ENCODE measurements at regions not wholly inside any gene's neighbourhood (a gene's known extent, or its start where the extent isn't known, plus 50 kb on each side); places are given as distances from the start of the nearest gene placed in this dataset.

DNA sequence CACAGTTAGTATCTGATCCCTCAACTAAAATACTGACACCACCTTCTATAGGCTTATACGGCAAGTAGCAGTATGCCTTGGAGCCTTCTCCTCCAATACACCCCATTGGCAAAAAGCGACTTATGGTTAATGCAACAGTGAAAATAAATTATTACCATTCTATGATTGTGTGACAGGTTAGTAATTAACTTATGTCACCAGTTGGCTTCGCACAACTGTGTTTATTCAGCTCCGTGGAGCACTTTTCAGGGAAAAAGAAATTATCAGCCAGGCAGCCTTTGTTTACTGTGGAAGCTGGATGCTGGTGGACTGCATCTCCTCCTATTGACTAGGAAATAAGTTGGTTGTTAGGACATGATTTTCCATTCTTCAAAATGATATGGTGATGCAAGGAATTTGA is 833.8 kb upstream of the RBFOX1 start:
- Histone ChIP-seq H3K4me1 (no peaks in the 10 kb centered on the region), H3K27me3 (no peaks in the 10 kb centered on the region), H3K36me3 (no peaks in the 10 kb centered on the region), H3K27ac (no peak overlapping the region), H3K4me3 (no peak overlapping the region), H3K9me3 (no peaks in the 10 kb centered on the region)
- no peak for DNase-seq (ENCODE audit: extremely low spot score in 2 of 2)
- intact Hi-C loops (cut with DNase I), result no loop called here
- TF ChIP-seq POLR2AphosphoS5 (IDR thresholded peaks at IDR 0.05; ENCODE audit: insufficient read depth in 1 of 2, low read depth in 1 of 2), result no peak
- TF ChIP-seq, protein P1, sequence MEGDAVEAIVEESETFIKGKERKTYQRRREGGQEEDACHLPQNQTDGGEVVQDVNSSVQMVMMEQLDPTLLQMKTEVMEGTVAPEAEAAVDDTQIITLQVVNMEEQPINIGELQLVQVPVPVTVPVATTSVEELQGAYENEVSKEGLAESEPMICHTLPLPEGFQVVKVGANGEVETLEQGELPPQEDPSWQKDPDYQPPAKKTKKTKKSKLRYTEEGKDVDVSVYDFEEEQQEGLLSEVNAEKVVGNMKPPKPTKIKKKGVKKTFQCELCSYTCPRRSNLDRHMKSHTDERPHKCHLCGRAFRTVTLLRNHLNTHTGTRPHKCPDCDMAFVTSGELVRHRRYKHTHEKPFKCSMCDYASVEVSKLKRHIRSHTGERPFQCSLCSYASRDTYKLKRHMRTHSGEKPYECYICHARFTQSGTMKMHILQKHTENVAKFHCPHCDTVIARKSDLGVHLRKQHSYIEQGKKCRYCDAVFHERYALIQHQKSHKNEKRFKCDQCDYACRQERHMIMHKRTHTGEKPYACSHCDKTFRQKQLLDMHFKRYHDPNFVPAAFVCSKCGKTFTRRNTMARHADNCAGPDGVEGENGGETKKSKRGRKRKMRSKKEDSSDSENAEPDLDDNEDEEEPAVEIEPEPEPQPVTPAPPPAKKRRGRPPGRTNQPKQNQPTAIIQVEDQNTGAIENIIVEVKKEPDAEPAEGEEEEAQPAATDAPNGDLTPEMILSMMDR (IDR thresholded peaks at IDR 0.05), result no peak
- TF ChIP-seq POLR2A (IDR thresholded peaks at IDR 0.05), result no peak

DNA sequence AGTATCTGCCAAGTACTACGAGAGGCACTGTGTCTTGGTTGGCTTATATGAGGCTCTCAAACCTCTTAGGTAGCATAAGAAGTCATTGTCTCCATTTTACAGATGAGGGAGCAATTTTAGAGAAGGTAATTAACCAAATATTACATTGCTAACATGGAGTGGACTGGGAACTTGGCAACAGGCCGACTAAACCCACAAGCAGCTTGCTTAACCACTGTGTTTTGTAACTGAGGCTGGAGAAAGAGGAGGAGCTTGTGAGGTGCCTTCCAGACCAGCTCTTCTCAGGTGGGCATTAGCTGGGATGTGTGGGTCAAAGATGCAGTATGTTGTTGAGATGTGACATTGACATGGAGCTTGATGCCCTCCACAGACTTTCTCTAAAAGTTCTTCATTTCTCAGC is 835.6 kb upstream of the RBFOX1 start:
- no peaks in the 10 kb centered on the region for H3K9me3 ChIP-seq
- TF ChIP-seq POLR2AphosphoS5 (IDR thresholded peaks at IDR 0.05; ENCODE audit: insufficient read depth in 1 of 2, low read depth in 1 of 2), result no peak
- TF ChIP-seq POLR2A (IDR thresholded peaks at IDR 0.05), result no peak
- TF ChIP-seq, protein P1 (IDR thresholded peaks at IDR 0.05), result no peak
- intact Hi-C loops (cut with DNase I), result no loop called here
- no peaks in the 10 kb centered on the region for H3K36me3 ChIP-seq
- no peak overlapping the region for H3K4me3 ChIP-seq
- H3K4me1 ChIP-seq, result no peaks in the 10 kb centered on the region
- no peak for DNase-seq (ENCODE audit: extremely low spot score in 2 of 2)
- H3K27me3 ChIP-seq, result no peaks in the 10 kb centered on the region
- no peak overlapping the region for H3K27ac ChIP-seq

DNA sequence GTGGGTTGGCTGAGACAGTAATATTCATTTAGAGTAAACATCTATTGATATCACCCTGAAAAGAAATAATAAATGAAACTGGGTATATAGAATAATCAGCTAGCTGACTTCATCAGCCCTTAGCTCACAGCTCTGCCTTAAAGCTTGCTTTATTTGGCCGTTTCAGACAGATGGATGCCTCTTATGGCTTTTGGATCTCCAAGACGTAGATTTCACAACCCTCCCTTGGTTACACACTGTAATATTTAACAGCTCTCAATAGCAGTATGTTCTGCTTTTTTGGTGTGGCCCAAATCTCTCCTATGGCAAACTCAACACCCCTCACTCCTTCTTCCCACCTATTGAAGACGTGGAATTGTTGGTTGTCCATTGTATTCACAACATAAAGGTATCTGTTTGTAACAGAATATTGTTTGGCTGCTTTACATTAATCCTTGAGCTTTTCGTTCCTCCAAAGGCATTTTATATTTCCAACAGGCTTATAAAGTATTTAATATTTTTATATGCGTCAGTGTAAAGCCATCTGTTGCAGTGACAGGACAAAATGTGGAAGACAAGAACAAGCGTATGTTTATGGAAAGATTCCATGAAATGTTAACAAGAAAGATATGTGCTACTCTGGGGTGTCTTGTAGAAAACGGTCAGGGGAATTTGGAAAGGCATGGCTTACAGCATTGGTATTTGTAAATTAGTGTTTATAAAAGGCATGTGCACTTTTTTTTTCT is 837.0 kb upstream of the RBFOX1 start:
- Histone ChIP-seq H3K9me3 (no peaks in the 10 kb centered on the region), H3K4me1 (no peaks in the 10 kb centered on the region), H3K27ac (no peak overlapping the region), H3K4me3 (no peak overlapping the region), H3K27me3 (no peaks in the 10 kb centered on the region), H3K36me3 (no peaks in the 10 kb centered on the region)
- intact Hi-C loops (cut with DNase I), result no loop called here
- no peak for DNase-seq (ENCODE audit: extremely low spot score in 2 of 2)
- TF ChIP-seq, protein P1 (IDR thresholded peaks at IDR 0.05), result no peak
- no peak for TF ChIP-seq POLR2A (IDR thresholded peaks at IDR 0.05)
- no peak for TF ChIP-seq POLR2AphosphoS5 (IDR thresholded peaks at IDR 0.05; ENCODE audit: insufficient read depth in 1 of 2, low read depth in 1 of 2)

DNA sequence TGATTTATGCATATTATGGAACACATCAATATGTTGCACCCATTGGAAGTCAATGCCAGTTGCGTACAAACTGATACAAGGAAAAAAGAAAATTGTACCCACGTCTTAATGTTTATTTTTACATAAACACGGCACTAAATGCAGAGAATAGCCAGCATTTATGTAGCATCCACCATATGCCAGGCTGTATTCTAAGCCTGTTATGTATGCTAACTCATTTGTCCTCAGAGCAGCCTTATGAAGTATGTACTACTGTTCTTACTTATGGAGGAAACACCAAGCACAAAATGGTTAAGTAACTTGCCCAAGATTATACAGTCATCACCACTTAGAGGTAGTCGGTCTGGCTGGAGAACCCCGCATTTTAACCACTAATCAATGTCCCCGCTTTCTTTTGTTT is 837.9 kb upstream of the RBFOX1 start:
- no peak for DNase-seq (ENCODE audit: extremely low spot score in 2 of 2)
- TF ChIP-seq, protein P1 (IDR thresholded peaks at IDR 0.05), result no peak
- TF ChIP-seq POLR2A (IDR thresholded peaks at IDR 0.05) (no peak), POLR2AphosphoS5 (IDR thresholded peaks at IDR 0.05; ENCODE audit: insufficient read depth in 1 of 2, low read depth in 1 of 2) (no peak)
- Histone ChIP-seq H3K9me3 (no peaks in the 10 kb centered on the region), H3K36me3 (no peaks in the 10 kb centered on the region), H3K27ac (no peak overlapping the region), H3K4me1 (no peaks in the 10 kb centered on the region), H3K27me3 (no peaks in the 10 kb centered on the region), H3K4me3 (no peak overlapping the region)
- intact Hi-C loops (cut with DNase I), result no loop called here

DNA sequence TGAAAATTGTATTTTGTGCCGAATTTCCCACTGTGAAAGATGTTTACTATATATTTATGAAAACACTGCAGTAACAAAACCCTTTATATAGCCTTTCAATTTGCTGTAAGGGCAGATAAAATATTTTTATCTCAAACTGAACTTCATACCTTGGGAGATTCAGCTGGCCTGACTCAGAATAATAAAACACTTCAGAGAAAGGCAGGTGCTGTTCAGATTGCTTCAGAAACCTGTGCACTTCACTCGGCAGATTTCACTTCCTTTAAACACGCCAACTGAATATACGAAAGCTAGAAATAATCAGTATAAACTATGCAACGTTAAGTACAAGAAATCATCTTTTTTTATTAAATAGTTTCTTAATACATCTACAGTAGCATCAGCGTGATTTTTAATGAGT is 839.1 kb upstream of the RBFOX1 start:
- H3K4me3 ChIP-seq, result no peak overlapping the region
- TF ChIP-seq POLR2A (IDR thresholded peaks at IDR 0.05) (no peak), POLR2AphosphoS5 (IDR thresholded peaks at IDR 0.05; ENCODE audit: insufficient read depth in 1 of 2, low read depth in 1 of 2) (no peak)
- TF ChIP-seq, protein P1 (IDR thresholded peaks at IDR 0.05), result no peak
- H3K36me3 ChIP-seq, result no peaks in the 10 kb centered on the region
- no peaks in the 10 kb centered on the region for H3K27me3 ChIP-seq
- intact Hi-C loops (cut with DNase I), result no loop called here
- DNase-seq (ENCODE audit: extremely low spot score in 2 of 2), result no peak
- H3K9me3 ChIP-seq, result no peaks in the 10 kb centered on the region
- no peak overlapping the region for H3K27ac ChIP-seq
- no peaks in the 10 kb centered on the region for H3K4me1 ChIP-seq

All from vagina (tissue), 2 donors.